MCF 10A (cell line): ENCODE measurements at regions not wholly inside any gene's neighbourhood (a gene's known extent, or its start where the extent isn't known, plus 50 kb on each side); places are given as distances from the start of the nearest gene placed in this dataset.

Experiments
- BruUV-seq: library from RNA; stranded (reverse); fragments of 400-500 nt; replicated peaks from 2 replicates; lab custom pipeline; 2021; lab: Mats Ljungman, UMichigan
- CTCF ChIA-PET: fragments of 300-600 bp; sonication (Branson Sonifier 250); formaldehyde crosslinking; extraction: SDS; loops from one replicate; lab custom pipeline; 2021; ENCODE audit warnings: antibody characterized with exemption, inconsistent platforms; lab: Yijun Ruan, JAX
- POLR2A ChIA-PET: fragments of 300-600, 350-650 bp; sonication (Branson Sonifier 250); formaldehyde crosslinking; extraction: SDS; loops from one replicate; lab custom pipeline; 2020; ENCODE audit warnings: antibody characterized with exemption, inconsistent platforms; lab: Yijun Ruan, JAX
- DNase-seq: peaks from one replicate; pipeline ENCODE4 v3.0.0-alpha.2; 2018; ENCODE audit not compliant: unreplicated experiment
- H3K27ac Mint-ChIP-seq: one replicate; pipeline ENCODE4 v1.8.0; 2022; ENCODE audit warnings: mild to moderate bottlenecking, low read depth, mixed read lengths; ENCODE audit not compliant: unreplicated experiment
- H3K27me3 Mint-ChIP-seq: one replicate; pipeline ENCODE4 v1.8.0; 2022; ENCODE audit warnings: mixed read lengths; ENCODE audit not compliant: insufficient read depth, unreplicated experiment
- H3K36me3 Mint-ChIP-seq: one replicate; pipeline ENCODE4 v1.8.0; 2022; ENCODE audit warnings: mild to moderate bottlenecking, moderate library complexity, mixed read lengths; ENCODE audit not compliant: insufficient read depth, unreplicated experiment
- H3K4me1 Mint-ChIP-seq: one replicate; pipeline ENCODE4 v1.8.0; 2022; ENCODE audit warnings: mixed read lengths; ENCODE audit not compliant: insufficient read depth, unreplicated experiment
- H3K4me3 Mint-ChIP-seq: one replicate; pipeline ENCODE4 v1.8.0; 2022; ENCODE audit warnings: mild to moderate bottlenecking, moderate library complexity, mixed read lengths; ENCODE audit not compliant: unreplicated experiment
- H3K9me3 Mint-ChIP-seq: one replicate; pipeline ENCODE4 v1.8.0; 2022; ENCODE audit warnings: mixed read lengths; ENCODE audit not compliant: unreplicated experiment
- CTCF ChIP-seq: fragments of 200-600 bp; IDR thresholded peaks from one replicate; pipeline ENCODE4 v1.8.0; 2022; ENCODE audit warnings: antibody characterized with exemption, mild to moderate bottlenecking; ENCODE audit not compliant: unreplicated experiment
- intact Hi-C: fragments of 100-400 bp; cut with micrococcal nuclease; formaldehyde crosslinking; loops from 2 replicates; pipeline ENCODE4 v1.14.1; 2022

DNA sequence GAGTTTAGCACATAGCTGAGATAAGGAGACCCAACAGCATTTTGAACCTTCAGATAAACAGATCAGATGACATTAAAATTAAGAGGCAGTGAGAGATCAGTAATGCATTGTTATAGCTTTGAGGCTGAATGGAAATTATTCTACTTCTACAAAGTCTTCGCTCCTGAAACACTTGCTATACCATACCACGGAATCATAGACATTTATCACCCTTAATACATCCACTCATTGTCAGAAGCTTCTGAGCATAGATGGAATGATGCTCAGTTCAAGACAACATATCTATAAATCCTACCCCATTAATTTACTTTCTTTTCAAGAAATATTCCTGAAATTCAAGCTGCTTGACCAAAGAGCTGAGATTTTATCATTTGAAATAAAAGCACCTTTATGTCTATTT lies 266.7 kb downstream of the C3orf38 start:
- DNase-seq, result no peak
- H3K9me3 Mint-ChIP-seq, result no peaks in the 10 kb centered on the region
- ChIA-PET CTCF (interaction anchor here (0.6 to 0.7 kb wide), 2 partner anchors 994 to 1175 kb away, joined by 3 to 4 read pairs; no protein-coding TSS in a partner anchor), POLR2A (no interaction called here)
- H3K4me1 Mint-ChIP-seq, result peaks cover 7% of the 10 kb centered on the region
- H3K27me3 Mint-ChIP-seq, result no peaks in the 10 kb centered on the region
- no TSS peak for BruUV-seq
- intact Hi-C loops, result no loop called here
- no peaks in the 10 kb centered on the region for H3K36me3 Mint-ChIP-seq
- H3K27ac Mint-ChIP-seq, result no peak overlapping the region
- no peak for TF ChIP-seq CTCF
- H3K4me3 Mint-ChIP-seq, result no peak overlapping the region

- no peaks in the 10 kb centered on the region for H3K4me1 Mint-ChIP-seq
- POLR2A ChIA-PET, result no interaction called here
- CTCF ChIA-PET, result no interaction called here
- H3K27me3 Mint-ChIP-seq, result no peaks in the 10 kb centered on the region
- intact Hi-C loops, result no loop called here
- no TSS peak for BruUV-seq
- no peaks in the 10 kb centered on the region for H3K36me3 Mint-ChIP-seq
- no peak overlapping the region for H3K4me3 Mint-ChIP-seq
- no peak overlapping the region for H3K27ac Mint-ChIP-seq
- no peak for TF ChIP-seq CTCF
- no peaks in the 10 kb centered on the region for H3K9me3 Mint-ChIP-seq
- no peak for DNase-seq
Measured at GRCh38 chr3:88418219-88418618, 268.5 kb downstream of the C3orf38 start.

- H3K4me3 Mint-ChIP-seq, result no peak overlapping the region
- intact Hi-C loops, result no loop called here
Measured at GRCh38 chr3:88433568-88433967, 283.8 kb downstream of the C3orf38 start.

DNA sequence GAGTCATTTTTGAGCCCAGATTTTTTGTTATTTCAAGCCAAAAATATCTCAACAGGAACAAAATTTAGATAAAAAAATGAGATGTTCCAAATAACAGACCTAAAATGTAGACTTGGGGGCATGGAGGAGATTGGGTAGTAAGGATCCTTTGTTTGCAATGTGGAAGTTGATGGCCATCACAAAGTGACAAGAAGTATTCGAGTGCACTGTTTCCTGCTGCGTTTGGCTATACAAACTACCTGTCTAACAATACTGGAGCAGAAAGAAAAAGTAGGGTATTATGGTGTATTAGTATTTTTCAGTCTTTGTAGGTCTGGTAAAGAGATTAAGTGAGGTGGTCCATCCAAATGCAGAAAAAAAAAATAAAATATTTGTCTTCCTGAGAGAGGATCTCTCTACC lies 284.2 kb downstream of the C3orf38 start:
- H3K27me3 Mint-ChIP-seq, result no peaks in the 10 kb centered on the region
- peak overlapping the region; percentile 16 for H3K4me3 Mint-ChIP-seq
- POLR2A ChIA-PET, result interaction anchor here (0.9 kb wide), 1 partner anchor 13 kb away, joined by 3 read pairs; no protein-coding TSS in a partner anchor
- no TSS peak for BruUV-seq
- H3K9me3 Mint-ChIP-seq, result no peaks in the 10 kb centered on the region
- intact Hi-C loops, result no loop called here
- DNase-seq, result no peak
- peaks cover 5% of the 10 kb centered on the region for H3K4me1 Mint-ChIP-seq
- TF ChIP-seq CTCF, result no peak
- CTCF ChIA-PET, result interaction anchor here (0.5 kb wide), 1 partner anchor 20 kb away, joined by 3 read pairs; no protein-coding TSS in a partner anchor
- H3K27ac Mint-ChIP-seq, result peak overlapping the region; percentile 16
- H3K36me3 Mint-ChIP-seq, result no peaks in the 10 kb centered on the region

More at GRCh38 chr3:88433568-88433967, 283.8 kb downstream of the C3orf38 start:
- no peaks in the 10 kb centered on the region for H3K36me3 Mint-ChIP-seq
- BruUV-seq, result no TSS peak
- H3K27ac Mint-ChIP-seq, result peak overlapping the region; percentile 16
- ChIA-PET POLR2A (no interaction called here), CTCF (no interaction called here)
- no peak for DNase-seq
- no peak for TF ChIP-seq CTCF
- peaks cover 7% of the 10 kb centered on the region for H3K4me1 Mint-ChIP-seq
- no peaks in the 10 kb centered on the region for H3K27me3 Mint-ChIP-seq
- no peaks in the 10 kb centered on the region for H3K9me3 Mint-ChIP-seq
